ENCODE measurements at regions not wholly inside any gene's neighbourhood (a gene's known extent, or its start where the extent isn't known, plus 50 kb on each side); places are given as distances from the start of the nearest gene placed in this dataset.

DNA sequence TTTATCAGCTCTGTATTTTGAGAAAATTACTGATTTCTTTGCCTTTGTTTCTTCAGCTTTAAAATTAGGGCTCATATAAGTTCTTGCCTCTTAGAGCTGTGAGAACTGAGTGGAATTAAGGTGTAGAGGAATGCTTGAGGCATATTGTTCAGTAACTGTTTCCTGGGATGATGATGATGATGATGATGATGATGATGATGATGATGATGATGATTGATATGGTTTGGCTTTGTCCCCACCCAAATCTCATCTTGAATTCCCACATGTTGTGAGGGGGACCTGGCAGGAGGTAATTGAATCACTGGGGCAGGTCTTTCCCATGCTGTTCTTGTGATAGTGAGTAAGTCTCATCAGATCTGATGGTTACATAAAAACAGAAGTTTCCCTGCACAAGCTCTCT lies 118.7 kb downstream of the CHRM3 start:
- no peak overlapping the region for H2AFZ ChIP-seq (ENCODE audit: low read depth, low read length)
- no peaks in the 10 kb centered on the region for H3K36me3 ChIP-seq (ENCODE audit: insufficient read depth, low read length)
- H3K4me3 ChIP-seq (ENCODE audit: low read length) = no peak overlapping the region
- peaks cover 2% of the 10 kb centered on the region for H3K9me3 ChIP-seq (ENCODE audit: low read length)
- H3K4me1 ChIP-seq (ENCODE audit: insufficient read depth, low read length) = no peaks in the 10 kb centered on the region
- H3K27me3 ChIP-seq (ENCODE audit: insufficient read depth, low read length) = no peaks in the 10 kb centered on the region

DNA sequence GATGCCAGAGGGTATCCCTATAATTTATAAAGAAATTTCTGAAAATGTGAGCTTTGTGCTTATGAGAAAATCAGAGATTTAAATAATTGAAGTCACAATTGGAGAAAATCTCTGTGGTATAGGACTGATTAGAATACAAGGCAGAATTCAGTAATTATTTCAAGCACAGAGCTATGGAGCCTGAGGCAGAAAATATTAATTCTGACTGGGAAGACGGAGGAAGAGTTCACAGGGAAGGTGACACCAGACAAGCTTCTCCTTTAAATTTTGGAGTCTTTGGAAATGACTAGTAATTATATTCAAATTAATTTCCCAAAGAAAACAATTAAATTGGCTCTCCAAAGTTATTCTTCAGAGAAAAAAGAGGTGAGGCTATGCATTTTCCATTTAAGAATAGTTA lies 121.5 kb downstream of the CHRM3 start:
- no peaks in the 10 kb centered on the region for H3K36me3 ChIP-seq (ENCODE audit: insufficient read depth, low read length)
- no peaks in the 10 kb centered on the region for H3K27me3 ChIP-seq (ENCODE audit: insufficient read depth, low read length)
- H3K4me3 ChIP-seq (ENCODE audit: low read length) = no peak overlapping the region
- H3K9me3 ChIP-seq (ENCODE audit: low read length) = peaks cover 2% of the 10 kb centered on the region
- no peak overlapping the region for H2AFZ ChIP-seq (ENCODE audit: low read depth, low read length)
- peaks cover 3% of the 10 kb centered on the region for H3K4me1 ChIP-seq (ENCODE audit: insufficient read depth, low read length)

DNA sequence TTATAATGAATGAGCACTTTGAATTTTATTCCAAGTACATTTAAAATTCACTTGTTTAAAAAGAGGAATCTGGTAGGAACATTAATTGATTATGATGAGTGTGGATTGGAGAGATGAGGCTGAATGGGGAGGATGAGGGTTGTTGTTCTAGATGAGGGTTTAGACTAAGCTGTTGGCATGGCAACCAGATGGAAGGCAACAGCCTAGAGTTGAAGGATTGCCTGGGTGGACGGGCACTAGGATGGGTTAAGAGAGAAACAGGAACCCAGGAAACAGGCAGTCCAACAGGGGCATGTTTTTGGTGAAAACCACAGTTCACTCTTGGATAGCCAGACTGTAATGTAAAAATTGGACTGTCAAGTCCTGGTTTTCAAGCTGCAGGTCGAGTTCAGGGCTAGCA lies 125.5 kb downstream of the CHRM3 start:
- Histone ChIP-seq H3K27me3 (ENCODE audit: insufficient read depth, low read length) (no peaks in the 10 kb centered on the region), H3K4me1 (ENCODE audit: insufficient read depth, low read length) (peaks cover 3% of the 10 kb centered on the region), H3K4me3 (ENCODE audit: low read length) (no peak overlapping the region), H2AFZ (ENCODE audit: low read depth, low read length) (no peak overlapping the region), H3K9me3 (ENCODE audit: low read length) (no peaks in the 10 kb centered on the region), H3K36me3 (ENCODE audit: insufficient read depth, low read length) (no peaks in the 10 kb centered on the region)

GRCh38 chr1:239516579-239516978 lies 130.2 kb downstream of the CHRM3 start:
- Histone ChIP-seq H3K27me3 (ENCODE audit: insufficient read depth, low read length) (no peaks in the 10 kb centered on the region), H3K9me3 (ENCODE audit: low read length) (no peaks in the 10 kb centered on the region), H3K4me3 (ENCODE audit: low read length) (no peak overlapping the region), H2AFZ (ENCODE audit: low read depth, low read length) (no peak overlapping the region), H3K36me3 (ENCODE audit: insufficient read depth, low read length) (no peaks in the 10 kb centered on the region), H3K4me1 (ENCODE audit: insufficient read depth, low read length) (no peaks in the 10 kb centered on the region)

DNA sequence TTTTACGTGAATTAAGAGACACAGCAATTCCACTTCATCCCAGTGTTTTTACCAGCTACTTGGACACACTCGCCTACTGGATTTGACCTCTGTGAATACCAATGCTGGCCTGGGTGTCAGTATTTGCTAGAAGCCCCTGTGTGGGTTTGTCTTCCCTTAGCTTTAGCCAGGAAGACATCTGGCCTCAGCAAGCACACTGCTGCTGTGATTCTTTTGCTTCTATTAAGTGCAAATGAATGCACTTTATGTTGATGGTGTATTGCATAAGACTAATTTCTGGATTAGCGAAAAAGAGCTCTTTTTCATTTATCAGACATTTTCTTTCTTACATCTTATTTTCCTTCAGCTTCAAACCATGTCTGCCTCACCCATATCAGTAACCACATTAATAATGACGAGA lies 140.0 kb downstream of the CHRM3 start:
- no peaks in the 10 kb centered on the region for H3K36me3 ChIP-seq (ENCODE audit: insufficient read depth, low read length)
- H3K27me3 ChIP-seq (ENCODE audit: insufficient read depth, low read length) = no peaks in the 10 kb centered on the region
- no peak overlapping the region for H2AFZ ChIP-seq (ENCODE audit: low read depth, low read length)
- H3K4me1 ChIP-seq (ENCODE audit: insufficient read depth, low read length) = no peaks in the 10 kb centered on the region
- no peaks in the 10 kb centered on the region for H3K9me3 ChIP-seq (ENCODE audit: low read length)
- H3K4me3 ChIP-seq (ENCODE audit: low read length) = no peak overlapping the region

GRCh38 chr1:239527051-239527693 lies 140.8 kb downstream of the CHRM3 start:
- H2AFZ ChIP-seq (ENCODE audit: low read depth, low read length) = no peak overlapping the region
- no peaks in the 10 kb centered on the region for H3K4me1 ChIP-seq (ENCODE audit: insufficient read depth, low read length)
- no peak overlapping the region for H3K4me3 ChIP-seq (ENCODE audit: low read length)
- no peaks in the 10 kb centered on the region for H3K9me3 ChIP-seq (ENCODE audit: low read length)
- H3K27me3 ChIP-seq (ENCODE audit: insufficient read depth, low read length) = no peaks in the 10 kb centered on the region
- no peaks in the 10 kb centered on the region for H3K36me3 ChIP-seq (ENCODE audit: insufficient read depth, low read length)

GRCh38 chr1:239536165-239536849 lies 149.9 kb downstream of the CHRM3 start:
- no peaks in the 10 kb centered on the region for H3K27me3 ChIP-seq (ENCODE audit: insufficient read depth, low read length)
- H3K4me1 ChIP-seq (ENCODE audit: insufficient read depth, low read length) = peaks cover 24% of the 10 kb centered on the region
- H3K4me3 ChIP-seq (ENCODE audit: low read length) = no peak overlapping the region
- no peaks in the 10 kb centered on the region for H3K9me3 ChIP-seq (ENCODE audit: low read length)
- no peaks in the 10 kb centered on the region for H3K36me3 ChIP-seq (ENCODE audit: insufficient read depth, low read length)
- no peak overlapping the region for H2AFZ ChIP-seq (ENCODE audit: low read depth, low read length)

- no peak overlapping the region for H2AFZ ChIP-seq (ENCODE audit: low read depth, low read length)
- no peaks in the 10 kb centered on the region for H3K36me3 ChIP-seq (ENCODE audit: insufficient read depth, low read length)
- H3K27me3 ChIP-seq (ENCODE audit: insufficient read depth, low read length) = no peaks in the 10 kb centered on the region
- H3K9me3 ChIP-seq (ENCODE audit: low read length) = no peaks in the 10 kb centered on the region
- H3K4me1 ChIP-seq (ENCODE audit: insufficient read depth, low read length) = peaks cover 24% of the 10 kb centered on the region
- H3K4me3 ChIP-seq (ENCODE audit: low read length) = no peak overlapping the region
Measured at GRCh38 chr1:239537795-239538194, 151.4 kb downstream of the CHRM3 start.

DNA sequence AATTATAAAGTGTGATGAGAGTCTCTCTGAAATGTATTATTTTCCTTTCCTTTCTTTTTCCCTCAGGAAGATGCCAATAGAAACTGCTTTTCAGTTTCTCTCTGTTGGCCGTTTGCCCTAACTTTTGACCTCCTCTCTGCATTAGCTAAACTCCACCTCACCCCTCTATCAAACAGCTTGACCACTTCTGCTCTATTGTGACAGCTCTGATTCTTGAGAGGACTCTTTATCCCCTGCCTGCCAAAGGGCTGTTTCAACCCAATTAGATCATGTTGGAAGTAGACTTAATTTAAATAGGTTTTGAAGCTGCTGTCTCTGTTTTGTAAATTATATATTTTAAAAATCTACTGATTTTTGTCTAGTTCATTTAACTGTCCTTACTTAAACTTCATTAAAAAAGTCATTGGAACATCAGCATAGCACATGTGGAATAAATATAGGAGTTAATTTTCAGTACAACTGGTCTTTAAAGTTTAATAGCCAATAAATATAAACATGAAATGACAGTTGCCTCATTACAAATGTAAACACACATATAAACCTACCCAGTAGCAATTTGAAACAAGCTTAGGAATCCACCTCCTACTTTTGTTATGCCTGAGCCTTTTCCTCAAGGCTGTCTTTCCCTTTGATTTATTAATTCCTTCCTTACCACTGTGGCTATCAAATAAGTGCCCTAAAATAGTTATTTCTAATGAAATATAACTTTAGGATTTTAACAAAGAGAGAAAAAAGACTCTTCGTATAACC lies 152.0 kb downstream of the CHRM3 start:
- no peak overlapping the region for H3K4me3 ChIP-seq (ENCODE audit: low read length)
- no peaks in the 10 kb centered on the region for H3K9me3 ChIP-seq (ENCODE audit: low read length)
- H3K36me3 ChIP-seq (ENCODE audit: insufficient read depth, low read length) = no peaks in the 10 kb centered on the region
- peaks cover 24% of the 10 kb centered on the region for H3K4me1 ChIP-seq (ENCODE audit: insufficient read depth, low read length)
- no peaks in the 10 kb centered on the region for H3K27me3 ChIP-seq (ENCODE audit: insufficient read depth, low read length)
- H2AFZ ChIP-seq (ENCODE audit: low read depth, low read length) = no peak overlapping the region

DNA sequence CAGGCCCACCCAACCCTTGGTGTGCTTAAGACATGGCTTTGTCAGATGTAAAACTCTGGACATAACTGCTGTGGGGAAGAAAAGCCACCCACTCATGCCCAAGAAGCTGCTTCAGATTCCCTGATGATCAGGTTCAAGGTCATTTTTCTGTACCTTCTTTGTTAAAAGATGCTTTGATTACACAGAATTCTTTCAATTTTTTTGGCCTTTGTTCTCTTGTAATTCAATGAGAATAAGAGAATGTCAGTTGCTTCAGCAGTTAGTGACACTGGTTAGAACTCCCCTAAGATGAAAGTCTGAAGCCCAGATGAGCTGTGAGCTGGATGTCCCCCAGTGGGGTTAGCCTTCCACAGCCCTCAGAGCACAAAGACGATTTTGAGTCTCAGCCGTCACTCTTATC lies 152.7 kb downstream of the CHRM3 start:
- Histone ChIP-seq H3K9me3 (ENCODE audit: low read length) (no peaks in the 10 kb centered on the region), H3K27me3 (ENCODE audit: insufficient read depth, low read length) (no peaks in the 10 kb centered on the region), H2AFZ (ENCODE audit: low read depth, low read length) (no peak overlapping the region), H3K36me3 (ENCODE audit: insufficient read depth, low read length) (no peaks in the 10 kb centered on the region), H3K4me3 (ENCODE audit: low read length) (no peak overlapping the region), H3K4me1 (ENCODE audit: insufficient read depth, low read length) (peaks cover 24% of the 10 kb centered on the region)

- H3K27me3 ChIP-seq (ENCODE audit: insufficient read depth, low read length) = no peaks in the 10 kb centered on the region
Measured at GRCh38 chr1:239539812-239540211, 153.4 kb downstream of the CHRM3 start.

DNA sequence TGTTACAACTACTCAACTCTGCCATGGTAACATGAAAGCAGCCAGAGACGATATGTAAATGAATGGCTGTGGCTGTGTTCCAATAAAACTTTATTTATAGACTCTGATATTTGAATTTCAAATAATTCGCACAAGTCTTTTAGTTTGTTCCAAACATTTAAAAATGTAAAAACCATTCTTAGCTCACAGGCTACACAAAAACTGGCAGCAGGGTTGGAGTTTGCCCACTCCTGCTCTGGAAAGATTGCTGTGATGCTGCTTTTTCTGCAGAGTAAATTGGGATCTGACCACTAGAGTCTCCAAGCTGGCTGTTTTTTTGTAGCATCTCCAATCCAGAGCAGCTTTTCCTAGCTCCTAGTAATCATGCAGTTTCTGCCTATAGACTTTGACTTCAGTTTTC lies 157.5 kb downstream of the CHRM3 start:
- Histone ChIP-seq H3K36me3 (ENCODE audit: insufficient read depth, low read length) (no peaks in the 10 kb centered on the region), H2AFZ (ENCODE audit: low read depth, low read length) (no peak overlapping the region), H3K27me3 (ENCODE audit: insufficient read depth, low read length) (no peaks in the 10 kb centered on the region), H3K9me3 (ENCODE audit: low read length) (no peaks in the 10 kb centered on the region), H3K4me1 (ENCODE audit: insufficient read depth, low read length) (peaks cover 5% of the 10 kb centered on the region), H3K4me3 (ENCODE audit: low read length) (no peak overlapping the region)

More at GRCh38 chr1:239539812-239540211, 153.4 kb downstream of the CHRM3 start:
- peaks cover 24% of the 10 kb centered on the region for H3K4me1 ChIP-seq (ENCODE audit: insufficient read depth, low read length)
- no peak overlapping the region for H3K4me3 ChIP-seq (ENCODE audit: low read length)
- H3K9me3 ChIP-seq (ENCODE audit: low read length) = no peaks in the 10 kb centered on the region
- H2AFZ ChIP-seq (ENCODE audit: low read depth, low read length) = no peak overlapping the region
- H3K36me3 ChIP-seq (ENCODE audit: insufficient read depth, low read length) = no peaks in the 10 kb centered on the region

DNA sequence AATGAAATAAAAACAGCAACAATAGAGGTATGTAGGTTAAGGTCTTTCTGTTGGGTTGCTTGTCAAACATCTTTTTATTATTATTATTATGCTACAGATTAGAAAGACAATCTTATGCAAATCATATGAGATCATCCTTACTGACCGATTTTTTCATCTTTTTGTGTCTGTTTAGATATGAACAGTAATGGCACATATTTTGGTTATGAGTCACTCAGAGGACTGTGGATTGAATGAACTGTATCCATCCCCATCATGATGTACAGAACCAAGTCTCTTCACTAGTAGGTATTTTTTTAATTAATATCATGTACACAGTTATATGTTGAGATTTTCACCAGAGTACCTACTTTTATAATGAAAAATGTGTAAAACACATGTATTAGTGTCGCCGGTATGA lies 159.1 kb downstream of the CHRM3 start:
- no peaks in the 10 kb centered on the region for H3K27me3 ChIP-seq (ENCODE audit: insufficient read depth, low read length)
- H2AFZ ChIP-seq (ENCODE audit: low read depth, low read length) = no peak overlapping the region
- H3K4me1 ChIP-seq (ENCODE audit: insufficient read depth, low read length) = no peaks in the 10 kb centered on the region
- H3K9me3 ChIP-seq (ENCODE audit: low read length) = no peaks in the 10 kb centered on the region
- H3K36me3 ChIP-seq (ENCODE audit: insufficient read depth, low read length) = no peaks in the 10 kb centered on the region
- no peak overlapping the region for H3K4me3 ChIP-seq (ENCODE audit: low read length)
